DMS114 treated with DMSO at 0.1 percent for 48 hours (cell line): ENCODE measurements at regions not wholly inside any gene's neighbourhood (a gene's known extent, or its start where the extent isn't known, plus 50 kb on each side); places are given as distances from the start of the nearest gene placed in this dataset.
"Not testable (repeated sequence)": the region's sequence is repeated elsewhere in the genome, so short reads cannot be mapped to it uniquely, and the experiment has no call there.

Experiments
- DNase-seq: peaks from one replicate; lab custom pipeline; 2025; ENCODE audit not compliant: unreplicated experiment; lab: John Stamatoyannopoulos, UW

DNA sequence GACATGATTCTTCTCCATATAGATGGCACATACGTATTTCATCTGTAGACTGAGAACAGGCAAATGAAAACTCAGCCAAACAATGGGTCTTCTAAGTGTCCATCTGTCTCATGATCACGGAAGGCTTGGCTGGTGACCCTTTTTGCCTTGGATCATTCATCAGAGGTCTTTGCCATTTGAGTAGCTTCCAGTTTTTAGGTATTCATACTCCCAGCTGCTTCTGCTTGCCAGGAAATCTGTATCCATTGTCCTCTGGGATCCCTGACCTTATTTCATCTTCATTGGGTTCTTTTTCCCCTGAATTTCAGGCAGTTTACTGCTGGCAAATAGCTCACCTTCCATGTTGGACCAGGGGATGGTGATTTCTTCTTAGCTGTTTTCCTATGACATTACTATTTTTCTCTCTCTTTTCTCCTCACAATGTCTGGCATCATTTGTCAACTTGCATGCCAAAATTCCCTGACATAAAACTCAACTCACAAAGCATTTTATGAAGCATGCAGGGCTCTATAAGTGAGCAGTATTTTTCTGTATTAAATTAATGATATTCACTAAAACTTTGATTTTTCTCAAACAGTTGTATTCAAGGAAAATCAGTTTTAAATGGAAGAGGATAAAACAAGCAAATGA lies 241.2 kb downstream of the DNAJB9 start:
- no peak for DNase-seq

GRCh38 chr7:108813251-108814014 lies 243.8 kb downstream of the DNAJB9 start:
- DNase-seq, result no peak

- no peak for DNase-seq
Measured at GRCh38 chr7:108815815-108816214, 246.1 kb downstream of the DNAJB9 start.

DNA sequence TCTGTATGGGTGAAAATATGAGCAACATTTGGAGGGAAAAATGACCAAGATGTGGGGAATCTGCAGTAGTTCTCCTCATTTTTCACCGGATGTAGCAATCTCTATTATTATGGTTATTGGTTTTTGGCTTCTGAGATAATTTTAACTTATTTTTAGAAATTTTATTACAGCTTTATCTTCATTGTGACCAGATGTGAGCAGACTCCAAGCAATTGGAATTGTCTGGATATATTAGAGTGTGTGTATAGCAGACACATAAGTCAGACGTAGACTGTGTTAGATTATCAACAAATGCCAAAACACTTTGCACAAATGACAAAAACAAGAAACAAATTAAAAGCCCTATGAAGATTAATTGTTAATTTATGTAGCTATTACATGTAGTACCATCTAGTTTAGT lies 249.1 kb downstream of the DNAJB9 start:
- no peak for DNase-seq

DNA sequence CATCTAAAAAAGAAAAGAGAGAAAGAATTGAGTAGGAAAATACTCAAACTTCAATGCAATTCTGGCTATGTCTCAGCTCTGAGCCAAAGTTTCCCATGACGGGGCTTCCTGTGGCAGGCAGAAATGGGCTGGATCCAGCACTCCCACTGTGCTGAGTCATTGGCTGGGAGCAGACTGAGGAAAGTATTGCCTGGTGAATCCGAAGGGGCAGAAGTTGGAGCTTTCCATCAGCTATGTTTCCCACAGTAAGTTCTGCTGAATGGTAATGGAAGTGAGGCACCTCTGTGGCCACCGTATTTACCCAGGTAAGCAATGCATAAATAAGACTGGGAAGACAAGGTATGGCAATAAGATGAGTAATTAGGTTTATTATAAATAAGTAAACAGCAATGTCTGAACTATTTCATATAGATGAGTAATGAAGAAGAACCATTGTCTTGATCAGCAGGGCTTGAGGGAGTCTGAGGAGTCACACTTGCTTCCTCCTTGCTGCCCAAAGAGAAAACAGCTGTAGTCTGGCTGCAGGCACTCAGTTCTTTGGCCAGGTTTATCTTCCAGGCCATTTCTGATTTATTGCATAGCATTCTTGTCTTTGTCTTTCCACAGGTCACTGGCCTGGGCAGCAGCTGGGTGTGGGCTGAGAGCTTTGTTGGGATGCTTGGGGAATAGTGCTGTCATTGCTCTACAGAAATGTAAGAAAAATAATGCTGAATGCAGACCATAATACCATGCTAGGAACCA lies 255.3 kb downstream of the DNAJB9 start:
- no peak for DNase-seq

GRCh38 chr7:108825581-108825909 lies 255.9 kb downstream of the DNAJB9 start:
- no peak for DNase-seq

DNA sequence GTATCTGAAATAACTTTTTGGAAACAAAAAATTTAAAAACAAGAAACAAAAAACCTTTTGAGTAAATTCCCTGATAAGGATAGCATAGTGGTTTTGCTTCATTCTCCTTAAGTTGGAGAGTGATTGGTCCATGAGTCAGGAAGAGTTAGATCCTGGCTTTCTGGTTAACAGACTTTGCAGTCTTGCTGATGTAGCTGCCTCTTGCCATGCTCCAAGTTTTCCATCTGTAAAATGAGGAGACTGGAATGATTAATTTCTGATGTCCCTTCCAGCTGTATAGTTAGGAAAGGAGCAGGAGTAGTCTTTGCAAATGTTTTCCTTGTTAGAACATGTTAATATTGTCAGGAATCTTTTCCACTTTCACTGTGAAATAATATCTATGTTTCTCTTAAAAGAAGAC lies 266.6 kb downstream of the DNAJB9 start:
- no peak for DNase-seq

GRCh38 chr7:108838198-108838597 lies 268.5 kb downstream of the DNAJB9 start:
- no peak for DNase-seq

GRCh38 chr7:108839076-108839475 lies 269.4 kb downstream of the DNAJB9 start:
- DNase-seq, result no peak

DNA sequence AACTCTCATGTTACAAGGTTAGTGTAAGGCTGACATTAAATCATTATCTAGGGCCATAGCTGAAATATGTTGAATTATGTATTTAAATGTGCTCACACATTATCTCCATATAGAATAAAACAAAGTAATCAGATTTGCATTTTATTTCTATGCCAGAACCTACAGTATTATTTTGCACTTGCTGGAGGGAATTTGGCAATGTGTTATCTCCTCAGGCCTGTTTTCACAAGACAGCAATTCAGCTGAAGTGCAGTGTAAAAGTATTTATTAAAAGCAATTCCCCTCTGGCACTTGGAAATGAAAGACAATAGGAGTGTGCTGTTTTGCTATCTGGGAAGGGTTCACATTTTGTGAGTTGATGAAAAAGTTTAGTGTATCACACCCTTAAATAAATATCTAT lies 276.3 kb downstream of the DNAJB9 start:
- DNase-seq, result no peak

DNA sequence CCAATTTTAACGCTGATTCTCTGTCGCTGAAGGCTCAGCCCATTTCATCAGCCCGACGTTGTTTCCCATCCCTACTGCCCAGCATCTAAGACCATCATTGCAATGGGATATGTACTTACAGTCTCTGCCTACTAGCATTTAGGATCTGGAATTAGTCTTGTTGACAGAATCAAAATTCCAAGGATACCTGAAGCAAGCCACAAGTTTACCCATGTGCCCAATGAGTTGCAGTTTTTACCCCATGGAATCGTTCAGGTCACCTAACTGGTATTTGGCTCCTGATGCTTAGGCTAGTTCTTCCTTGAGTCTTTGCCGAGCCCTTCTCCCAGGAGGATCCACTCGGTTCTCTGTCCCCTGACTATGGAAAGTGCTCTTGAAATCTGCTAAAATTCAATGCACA lies 276.8 kb downstream of the DNAJB9 start:
- no peak for DNase-seq

GRCh38 chr7:108848486-108848885 lies 278.8 kb downstream of the DNAJB9 start:
- DNase-seq, result no peak

- no peak for DNase-seq
Measured at GRCh38 chr7:108860615-108861014, 290.9 kb downstream of the DNAJB9 start.

- DNase-seq, result no peak
Measured at GRCh38 chr7:108861071-108861470, 291.4 kb downstream of the DNAJB9 start.

DNA sequence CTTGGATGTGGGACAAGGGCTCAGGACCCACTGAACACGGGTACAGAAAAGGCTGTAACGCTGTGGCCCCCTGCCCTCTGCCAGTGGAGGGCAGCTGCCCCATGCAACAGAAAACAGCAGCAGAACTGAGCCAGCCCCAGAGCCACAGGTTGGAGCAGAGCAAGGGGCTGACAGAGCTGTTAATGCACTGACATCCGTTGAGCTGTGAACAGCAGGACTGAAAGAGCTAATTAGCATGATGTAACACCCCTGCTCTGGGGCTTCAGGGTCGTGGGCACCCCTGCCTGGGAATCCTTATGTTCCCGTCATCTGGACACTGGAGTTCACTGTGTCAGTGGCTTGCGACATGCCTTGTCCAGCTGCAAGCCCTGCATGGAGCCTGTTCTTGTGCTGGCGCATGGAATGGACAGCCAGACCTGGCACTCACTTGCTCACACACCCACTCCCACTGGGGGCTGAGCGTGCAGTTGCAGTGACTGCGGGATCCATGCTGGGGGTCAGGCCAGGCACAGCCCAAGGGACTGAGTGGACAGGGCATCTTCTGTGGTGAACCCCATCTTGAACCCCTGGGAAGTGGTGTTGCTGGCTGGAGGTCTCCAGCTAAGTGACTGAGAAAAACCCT lies 293.7 kb downstream of the DNAJB9 start:
- DNase-seq, result no peak

DNA sequence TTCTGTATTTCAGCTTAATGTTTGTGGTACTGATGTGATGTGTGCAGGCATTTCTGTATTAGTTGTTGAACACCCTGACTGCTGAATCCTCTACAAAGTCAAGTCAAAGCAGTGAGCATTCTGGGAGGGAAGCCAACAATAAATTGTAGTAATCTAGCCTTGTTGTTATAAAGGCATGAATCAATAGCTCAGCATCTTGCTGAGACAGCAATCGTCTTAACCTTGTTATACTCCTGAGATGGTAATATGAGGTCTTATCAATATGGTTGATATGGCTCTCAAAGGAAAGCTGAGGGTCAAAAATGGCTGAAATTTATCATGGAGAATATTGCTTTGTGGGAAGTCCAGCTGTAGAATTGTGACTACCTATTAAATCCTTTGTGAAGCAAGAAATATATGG lies 299.4 kb downstream of the DNAJB9 start:
- DNase-seq, result no peak

DNA sequence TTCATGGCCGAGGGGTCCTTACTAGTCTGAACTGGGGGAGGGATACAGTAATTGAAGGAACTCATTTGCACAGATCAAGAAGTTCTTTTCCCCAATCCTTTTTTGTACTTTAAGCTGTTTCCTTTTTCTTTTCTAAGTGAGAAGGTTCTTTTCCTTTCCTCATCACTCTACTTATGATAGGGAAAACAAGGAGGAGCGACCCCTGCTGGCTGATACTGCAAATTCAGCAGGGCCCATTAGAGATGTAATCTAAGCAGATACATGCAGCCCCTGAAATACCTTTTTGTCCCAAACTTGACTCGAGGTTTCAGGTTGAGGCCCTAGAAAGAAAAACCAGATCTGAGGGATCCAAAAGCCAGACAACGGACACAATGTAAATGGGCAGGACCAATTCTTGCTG lies 305.5 kb downstream of the DNAJB9 start:
- no peak for DNase-seq

- DNase-seq, result no peak
Measured at GRCh38 chr7:108890862-108891261, 321.2 kb downstream of the DNAJB9 start.

DNA sequence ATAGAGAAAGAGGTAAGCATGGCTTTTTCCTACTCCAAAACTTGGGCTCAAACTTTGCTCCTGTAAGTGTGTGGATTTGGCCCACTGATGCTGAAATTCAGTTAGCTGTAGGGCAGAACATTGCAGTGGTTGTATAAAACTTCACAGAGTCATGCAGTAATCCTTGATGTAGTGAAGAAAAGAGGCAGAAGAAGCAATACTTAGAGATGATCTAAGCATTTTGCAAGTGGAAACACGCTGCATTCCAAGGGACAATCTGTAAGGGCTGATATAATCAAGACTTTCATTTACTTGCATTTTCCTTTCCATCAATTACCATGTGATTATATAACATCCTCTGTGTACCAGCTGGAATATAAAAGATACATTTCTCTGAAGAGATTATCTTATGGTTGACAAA lies 338.8 kb downstream of the DNAJB9 start:
- DNase-seq, result no peak

DNA sequence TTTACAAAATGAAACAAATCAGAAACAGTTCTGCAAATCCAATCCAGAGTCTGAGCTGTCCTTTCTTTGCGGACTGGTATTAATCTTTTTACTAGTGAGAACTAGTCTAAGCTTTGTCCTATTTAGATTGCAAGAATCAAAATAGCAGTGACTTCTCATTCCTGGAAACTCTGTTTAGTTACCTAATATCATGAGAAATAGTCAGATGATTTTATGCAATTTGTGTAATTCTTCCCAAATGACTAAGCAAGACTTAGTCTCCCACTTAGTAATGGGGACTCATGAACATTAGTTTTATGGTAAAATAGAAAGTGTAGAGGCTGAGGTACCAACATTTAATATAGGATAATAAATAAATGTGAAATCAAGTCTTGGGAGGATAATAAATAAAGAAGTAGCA lies 341.3 kb downstream of the DNAJB9 start:
- DNase-seq, result no peak

GRCh38 chr7:108920490-108920889 lies 350.8 kb downstream of the DNAJB9 start:
- no peak for DNase-seq

DNA sequence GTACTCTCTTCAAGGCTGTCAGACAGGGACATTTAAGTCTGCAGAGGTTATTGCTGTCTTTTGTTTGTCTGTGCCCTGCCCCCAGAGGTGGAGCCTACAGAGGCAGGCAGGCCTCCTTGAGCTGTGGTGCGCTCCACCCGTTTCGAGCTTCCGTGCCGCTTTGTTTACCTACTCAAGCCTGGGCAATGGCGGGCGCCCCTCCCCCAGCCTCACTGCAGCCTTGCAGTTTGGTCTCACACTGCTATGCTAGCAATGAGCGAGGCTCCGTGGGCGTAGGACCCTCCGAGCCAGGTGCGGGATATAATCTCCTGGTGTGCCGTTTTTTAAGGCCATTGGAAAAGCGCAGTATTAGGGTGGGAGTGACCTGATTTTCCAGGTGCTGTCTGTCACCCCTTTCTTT lies 373.4 kb downstream of the DNAJB9 start:
- not testable (repeated sequence) for DNase-seq
